SK-N-SH treated with all-trans-retinoic acid at 6 μM for 48 hours (cell line): ENCODE measurements at regions not wholly inside any gene's neighbourhood (a gene's known extent, or its start where the extent isn't known, plus 50 kb on each side); places are given as distances from the start of the nearest gene placed in this dataset.

Source experiments
- ATAC-seq: fragments of 200-7000 bp; cut with Tn5 transposase; 3 replicates; pipeline ENCODE4 v1.9.1; 2020; ENCODE audit warnings: mild to moderate bottlenecking, moderate library complexity
- ARNTL ChIP-seq: fragments of 450-650 bp; formaldehyde crosslinking; IDR thresholded peaks from 2 replicates; pipeline ENCODE4 v1.5.0; 2020; ENCODE audit warnings: low read depth, mild to moderate bottlenecking, moderate library complexity, borderline replicate concordance
- CREB5 ChIP-seq: fragments of 250-450 bp; sonication (Bioruptor Pico); IDR thresholded peaks from 2 replicates; pipeline ENCODE4 v1.5.1; 2020; ENCODE audit warnings: low read depth, mild to moderate bottlenecking, moderate library complexity
- CSDC2 ChIP-seq: fragments of 250-450 bp; sonication (Bioruptor Pico); IDR thresholded peaks from 2 replicates; pipeline ENCODE4 v1.5.0; 2020; ENCODE audit warnings: mild to moderate bottlenecking, moderate library complexity
- GLIS3 ChIP-seq: fragments of 250-450 bp; sonication (Bioruptor Pico); IDR thresholded peaks from 2 replicates; pipeline ENCODE4 v1.5.0; 2020; ENCODE audit warnings: mild to moderate bottlenecking, moderate library complexity
- ISL1 ChIP-seq: fragments of 250-450 bp; sonication (Bioruptor Pico); IDR thresholded peaks from 2 replicates; pipeline ENCODE4 v2.1.2; 2022; ENCODE audit warnings: mild to moderate bottlenecking, moderate library complexity
- OSR1 ChIP-seq: fragments of 250-450 bp; sonication (Bioruptor Pico); IDR thresholded peaks from 2 replicates; pipeline ENCODE4 v1.8.0; 2022; ENCODE audit warnings: moderate library complexity, mild to moderate bottlenecking, inconsistent platforms
- PATZ1 ChIP-seq: fragments of 250-450 bp; sonication (Bioruptor Pico); IDR thresholded peaks from 2 replicates; pipeline ENCODE4 v1.8.0; 2020; ENCODE audit warnings: mild to moderate bottlenecking, moderate library complexity, borderline replicate concordance
- PPARA ChIP-seq: fragments of 250-450 bp; sonication (Bioruptor Pico); IDR thresholded peaks from 2 replicates; pipeline ENCODE4 v1.5.0; 2020; ENCODE audit warnings: mild to moderate bottlenecking, borderline replicate concordance
- RARB ChIP-seq: fragments of 250-450 bp; sonication (Bioruptor Pico); IDR thresholded peaks from 2 replicates; pipeline ENCODE4 v1.8.0; 2021; ENCODE audit warnings: mild to moderate bottlenecking, moderate library complexity
- SNAI2 ChIP-seq: fragments of 250-450 bp; sonication (Bioruptor Pico); IDR thresholded peaks from 2 replicates; pipeline ENCODE4 v1.5.0; 2020; ENCODE audit warnings: mild to moderate bottlenecking, moderate library complexity
- TOX ChIP-seq: fragments of 250-450 bp; sonication (Bioruptor Pico); IDR thresholded peaks from 2 replicates; pipeline ENCODE4 v1.8.0; 2021; ENCODE audit warnings: mild to moderate bottlenecking, moderate library complexity, borderline replicate concordance
- TSHZ2 ChIP-seq: fragments of 250-450 bp; sonication (Bioruptor Pico); IDR thresholded peaks from 2 replicates; pipeline ENCODE4 v1.5.0; 2020; ENCODE audit warnings: mild to moderate bottlenecking, moderate library complexity
- ZC3H10 ChIP-seq: fragments of 250-450 bp; sonication (Bioruptor Pico); IDR thresholded peaks from 2 replicates; pipeline ENCODE4 v1.5.1; 2021; ENCODE audit warnings: mild to moderate bottlenecking, moderate library complexity
- ZFP3 ChIP-seq: fragments of 250-450 bp; sonication (Bioruptor Pico); IDR thresholded peaks from 2 replicates; pipeline ENCODE4 v1.5.0; 2020; ENCODE audit warnings: mild to moderate bottlenecking, moderate library complexity
- ZNF565 ChIP-seq: fragments of 450-650 bp; formaldehyde crosslinking; conservative IDR thresholded peaks from 2 replicates; pipeline ENCODE4 v1.5.0; 2020; ENCODE audit warnings: low read depth, mild to moderate bottlenecking, moderate library complexity
- ZNF8 ChIP-seq: fragments of 450-650 bp; formaldehyde crosslinking; IDR thresholded peaks from 2 replicates; pipeline ENCODE4 v1.5.0; 2020; ENCODE audit warnings: mild to moderate bottlenecking, moderate library complexity
- TF ChIP-seq, protein P1 (sequence below): fragments of 250-450 bp; sonication (Bioruptor Pico); IDR thresholded peaks from 2 replicates; pipeline ENCODE4 v1.5.1; 2021; ENCODE audit warnings: mild to moderate bottlenecking, moderate library complexity
- TF ChIP-seq, protein P2 (sequence below): fragments of 250-450 bp; sonication (Bioruptor Pico); IDR thresholded peaks from 2 replicates; pipeline ENCODE4 v1.8.0; 2021; ENCODE audit warnings: low read depth, mild to moderate bottlenecking, moderate library complexity, borderline replicate concordance

GRCh38 chr1:59164371-59164770 is 132.5 kb upstream of the FGGY start:
- TF ChIP-seq, protein P1, sequence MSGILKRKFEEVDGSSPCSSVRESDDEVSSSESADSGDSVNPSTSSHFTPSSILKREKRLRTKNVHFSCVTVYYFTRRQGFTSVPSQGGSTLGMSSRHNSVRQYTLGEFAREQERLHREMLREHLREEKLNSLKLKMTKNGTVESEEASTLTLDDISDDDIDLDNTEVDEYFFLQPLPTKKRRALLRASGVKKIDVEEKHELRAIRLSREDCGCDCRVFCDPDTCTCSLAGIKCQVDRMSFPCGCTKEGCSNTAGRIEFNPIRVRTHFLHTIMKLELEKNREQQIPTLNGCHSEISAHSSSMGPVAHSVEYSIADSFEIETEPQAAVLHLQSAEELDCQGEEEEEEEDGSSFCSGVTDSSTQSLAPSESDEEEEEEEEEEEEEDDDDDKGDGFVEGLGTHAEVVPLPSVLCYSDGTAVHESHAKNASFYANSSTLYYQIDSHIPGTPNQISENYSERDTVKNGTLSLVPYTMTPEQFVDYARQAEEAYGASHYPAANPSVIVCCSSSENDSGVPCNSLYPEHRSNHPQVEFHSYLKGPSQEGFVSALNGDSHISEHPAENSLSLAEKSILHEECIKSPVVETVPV (CRISPR knock-in tag), result no peak
- TF ChIP-seq PATZ1 (CRISPR knock-in tag) (no peak), SNAI2 (CRISPR knock-in tag) (no peak)
- TF ChIP-seq, all 23 proteins: peak for 0
- ATAC-seq, result no peak

- ATAC-seq, result peak; percentile 47; the same call in 2 of the 3 replicates
- no peak for TF ChIP-seq ZNF565
- no peak for TF ChIP-seq ZNF8 (CRISPR knock-in tag)
- no peak for TF ChIP-seq OSR1 (CRISPR knock-in tag)
- TF ChIP-seq, protein P1 (CRISPR knock-in tag), result no peak
- TF ChIP-seq ZFP3 (CRISPR knock-in tag), result no peak
- no peak for TF ChIP-seq ZC3H10 (CRISPR knock-in tag)
- TF ChIP-seq ISL1 (CRISPR knock-in tag), result no peak
- no peak for TF ChIP-seq CREB5 (CRISPR knock-in tag)
- TF ChIP-seq TSHZ2, result no peak
- TF ChIP-seq, all 23 proteins: peak for 0
Observed at GRCh38 chr1:59165353-59165752, 131.5 kb upstream of the FGGY start.

DNA sequence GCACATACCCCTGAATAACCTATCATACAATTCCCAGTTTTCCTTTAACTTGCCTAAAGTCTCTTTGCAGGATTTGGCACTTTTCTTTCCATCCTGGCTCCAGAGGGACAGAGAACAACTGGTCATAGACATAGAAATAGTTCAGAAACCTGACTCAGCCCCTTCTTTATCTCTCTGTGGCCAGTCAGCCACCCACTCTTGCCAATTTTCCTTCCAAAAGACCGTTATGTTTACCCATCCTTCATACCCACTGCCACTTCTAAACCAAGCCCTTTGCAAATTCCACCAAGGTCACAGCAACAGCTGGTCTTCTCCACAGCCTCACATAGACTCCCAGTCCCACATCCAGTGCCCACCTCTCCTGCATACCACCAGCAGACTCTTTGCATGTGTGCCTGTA is 127.2 kb upstream of the FGGY start:
- ATAC-seq, result no peak
- TF ChIP-seq ZFP3 (CRISPR knock-in tag) (no peak), ZNF565 (no peak), CREB5 (CRISPR knock-in tag) (no peak), ARNTL (CRISPR knock-in tag) (no peak)

GRCh38 chr1:59170659-59171058 is 126.2 kb upstream of the FGGY start:
- TF ChIP-seq OSR1 (CRISPR knock-in tag) (no peak), TSHZ2 (no peak), ZC3H10 (CRISPR knock-in tag) (no peak), ZFP3 (CRISPR knock-in tag) (no peak), ZNF8 (CRISPR knock-in tag) (no peak), PPARA (no peak), GLIS3 (CRISPR knock-in tag) (no peak), RARB (CRISPR knock-in tag) (no peak), ARNTL (CRISPR knock-in tag) (no peak), TOX (CRISPR knock-in tag) (no peak), CSDC2 (CRISPR knock-in tag) (no peak)
- TF ChIP-seq, protein P1 (CRISPR knock-in tag), result no peak
- TF ChIP-seq, protein P2, sequence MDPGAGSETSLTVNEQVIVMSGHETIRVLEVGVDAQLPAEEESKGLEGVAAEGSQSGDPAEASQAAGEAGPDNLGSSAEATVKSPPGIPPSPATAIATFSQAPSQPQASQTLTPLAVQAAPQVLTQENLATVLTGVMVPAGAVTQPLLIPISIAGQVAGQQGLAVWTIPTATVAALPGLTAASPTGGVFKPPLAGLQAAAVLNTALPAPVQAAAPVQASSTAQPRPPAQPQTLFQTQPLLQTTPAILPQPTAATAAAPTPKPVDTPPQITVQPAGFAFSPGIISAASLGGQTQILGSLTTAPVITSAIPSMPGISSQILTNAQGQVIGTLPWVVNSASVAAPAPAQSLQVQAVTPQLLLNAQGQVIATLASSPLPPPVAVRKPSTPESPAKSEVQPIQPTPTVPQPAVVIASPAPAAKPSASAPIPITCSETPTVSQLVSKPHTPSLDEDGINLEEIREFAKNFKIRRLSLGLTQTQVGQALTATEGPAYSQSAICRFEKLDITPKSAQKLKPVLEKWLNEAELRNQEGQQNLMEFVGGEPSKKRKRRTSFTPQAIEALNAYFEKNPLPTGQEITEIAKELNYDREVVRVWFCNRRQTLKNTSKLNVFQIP (CRISPR knock-in tag), result no peak
- ATAC-seq, result no peak
